ENCODE measurements at regions not wholly inside any gene's neighbourhood (a gene's known extent, or its start where the extent isn't known, plus 50 kb on each side); places are given as distances from the start of the nearest gene placed in this dataset.

DNA sequence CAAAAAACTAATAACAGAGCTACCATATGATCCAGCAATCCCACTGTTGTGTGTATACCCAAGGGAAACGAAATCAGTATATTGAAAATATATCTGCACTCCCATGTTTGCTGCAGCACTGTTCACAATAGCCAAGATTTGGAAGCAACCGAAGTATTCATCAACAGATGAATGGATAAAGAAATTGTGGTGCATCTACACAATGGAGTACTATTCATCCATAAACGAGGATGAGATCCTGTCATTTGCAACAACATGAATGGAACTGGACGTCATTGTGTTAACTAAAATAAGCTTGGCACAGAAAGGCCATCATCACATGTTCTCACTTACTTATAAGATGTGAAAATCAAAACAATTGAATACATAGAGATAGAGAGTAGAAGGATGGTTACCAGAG is 402.1 kb downstream of the KCTD8 start:
- Histone ChIP-seq H3K36me3 (ENCODE audit: low read depth) (no peaks in the 10 kb centered on the region), H3K4me3 (ENCODE audit: severe bottlenecking) (no peak overlapping the region), H3K4me1 (ENCODE audit: insufficient read depth, poor library complexity, severe bottlenecking) (no peaks in the 10 kb centered on the region), H3K27me3 (ENCODE audit: insufficient read depth, poor library complexity, severe bottlenecking) (no peaks in the 10 kb centered on the region), H3K27ac (ENCODE audit: poor library complexity, severe bottlenecking) (no peak overlapping the region), H3K9me3 (ENCODE audit: severe bottlenecking) (no peaks in the 10 kb centered on the region)
- ATAC-seq (ENCODE audit: low read depth) (no peak), DNase-seq (ENCODE audit: low spot score) (no peak)
- TF ChIP-seq CTCF (IDR thresholded peaks at IDR 0.05; ENCODE audit: poor library complexity, severe bottlenecking), result no peak

- ATAC-seq (ENCODE audit: low read depth), result no peak
- DNase-seq (ENCODE audit: low spot score), result no peak
- H3K9me3 ChIP-seq (ENCODE audit: severe bottlenecking), result no peaks in the 10 kb centered on the region
- no peak for TF ChIP-seq CTCF (IDR thresholded peaks at IDR 0.05; ENCODE audit: poor library complexity, severe bottlenecking)
- H3K4me3 ChIP-seq (ENCODE audit: severe bottlenecking), result no peak overlapping the region
- H3K4me1 ChIP-seq (ENCODE audit: insufficient read depth, poor library complexity, severe bottlenecking), result no peaks in the 10 kb centered on the region
- H3K36me3 ChIP-seq (ENCODE audit: low read depth), result no peaks in the 10 kb centered on the region
- no peak overlapping the region for H3K27ac ChIP-seq (ENCODE audit: poor library complexity, severe bottlenecking)
- no peaks in the 10 kb centered on the region for H3K27me3 ChIP-seq (ENCODE audit: insufficient read depth, poor library complexity, severe bottlenecking)
Observed at GRCh38 chr4:44056721-44057151, 391.9 kb downstream of the KCTD8 start.

DNA sequence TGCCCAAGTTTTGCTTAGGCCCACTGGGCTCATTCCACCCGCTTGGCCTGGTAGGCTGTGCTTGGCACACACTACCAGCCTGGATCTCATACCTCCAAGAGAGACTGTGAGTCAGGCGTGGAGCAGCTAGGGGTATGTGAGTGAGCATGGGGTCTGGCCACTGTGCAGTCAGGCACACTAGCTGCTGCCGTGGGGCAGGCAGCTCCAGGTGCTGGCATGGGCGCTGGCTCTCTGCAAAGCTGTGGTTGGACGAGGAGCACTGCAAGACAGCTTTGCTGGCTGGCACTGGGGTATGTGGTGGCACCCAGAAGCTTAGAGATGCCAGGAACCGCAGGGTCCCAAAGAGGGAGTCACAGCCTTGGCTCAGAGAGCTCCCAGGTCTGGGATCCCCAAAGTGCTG is 377.8 kb downstream of the KCTD8 start:
- ATAC-seq (ENCODE audit: low read depth), result no peak
- no peaks in the 10 kb centered on the region for H3K4me1 ChIP-seq (ENCODE audit: insufficient read depth, poor library complexity, severe bottlenecking)
- no peak overlapping the region for H3K27ac ChIP-seq (ENCODE audit: poor library complexity, severe bottlenecking)

GRCh38 chr4:44071959-44072955 is 376.4 kb downstream of the KCTD8 start:
- no peak overlapping the region for H3K27ac ChIP-seq (ENCODE audit: poor library complexity, severe bottlenecking)
- H3K4me1 ChIP-seq (ENCODE audit: insufficient read depth, poor library complexity, severe bottlenecking), result no peaks in the 10 kb centered on the region
- H3K9me3 ChIP-seq (ENCODE audit: severe bottlenecking), result no peaks in the 10 kb centered on the region
- H3K36me3 ChIP-seq (ENCODE audit: low read depth), result no peaks in the 10 kb centered on the region
- no peak overlapping the region for H3K4me3 ChIP-seq (ENCODE audit: severe bottlenecking)
- DNase-seq (ENCODE audit: low spot score) (no peak), ATAC-seq (ENCODE audit: low read depth) (no peak)
- H3K27me3 ChIP-seq (ENCODE audit: insufficient read depth, poor library complexity, severe bottlenecking), result no peaks in the 10 kb centered on the region
- no peak for TF ChIP-seq CTCF (IDR thresholded peaks at IDR 0.05; ENCODE audit: poor library complexity, severe bottlenecking)

More for the DNA sequence above, 377.8 kb downstream of the KCTD8 start:
- H3K36me3 ChIP-seq (ENCODE audit: low read depth), result no peaks in the 10 kb centered on the region
- TF ChIP-seq CTCF (IDR thresholded peaks at IDR 0.05; ENCODE audit: poor library complexity, severe bottlenecking), result no peak
- no peaks in the 10 kb centered on the region for H3K9me3 ChIP-seq (ENCODE audit: severe bottlenecking)
- no peaks in the 10 kb centered on the region for H3K27me3 ChIP-seq (ENCODE audit: insufficient read depth, poor library complexity, severe bottlenecking)
- H3K4me3 ChIP-seq (ENCODE audit: severe bottlenecking), result no peak overlapping the region
- no peak for DNase-seq (ENCODE audit: low spot score)

GRCh38 chr4:44086753-44087152 is 361.9 kb downstream of the KCTD8 start:
- H3K4me3 ChIP-seq (ENCODE audit: severe bottlenecking), result no peak overlapping the region
- ATAC-seq (ENCODE audit: low read depth) (no peak), DNase-seq (ENCODE audit: low spot score) (no peak)
- no peak for TF ChIP-seq CTCF (IDR thresholded peaks at IDR 0.05; ENCODE audit: poor library complexity, severe bottlenecking)
- no peaks in the 10 kb centered on the region for H3K9me3 ChIP-seq (ENCODE audit: severe bottlenecking)
- H3K27me3 ChIP-seq (ENCODE audit: insufficient read depth, poor library complexity, severe bottlenecking), result no peaks in the 10 kb centered on the region
- H3K36me3 ChIP-seq (ENCODE audit: low read depth), result no peaks in the 10 kb centered on the region
- H3K27ac ChIP-seq (ENCODE audit: poor library complexity, severe bottlenecking), result no peak overlapping the region
- H3K4me1 ChIP-seq (ENCODE audit: insufficient read depth, poor library complexity, severe bottlenecking), result peaks cover 2% of the 10 kb centered on the region
